Mucosa of rectum (tissue), 2 donors: ENCODE measurements at regions not wholly inside any gene's neighbourhood (a gene's known extent, or its start where the extent isn't known, plus 50 kb on each side); places are given as distances from the start of the nearest gene placed in this dataset.

ENCODE experiments used
- H3K27ac ChIP-seq, 2 donors: one replicate each; pipeline ENCODE4 v1.7.0; 2013; ENCODE audit warnings: inconsistent platforms in 2 of 2, low read depth in 2 of 2, low read length in 2 of 2
- H3K27me3 ChIP-seq, 2 donors: one replicate each; pipeline ENCODE4 v1.7.0; 2013; ENCODE audit warnings: low read length in 2 of 2; ENCODE audit not compliant: control insufficient read depth in 2 of 2, insufficient read depth in 2 of 2
- H3K36me3 ChIP-seq, 2 donors: one replicate each; pipeline ENCODE4 v1.7.0; 2013; ENCODE audit warnings: low read length in 2 of 2; ENCODE audit not compliant: control insufficient read depth in 2 of 2, insufficient read depth in 2 of 2
- H3K4me1 ChIP-seq, 2 donors: one replicate each; pipeline ENCODE4 v1.7.0; 2013; ENCODE audit warnings: low read length in 2 of 2, mild to moderate bottlenecking in 1 of 2; ENCODE audit not compliant: control insufficient read depth in 2 of 2, insufficient read depth in 2 of 2
- H3K4me3 ChIP-seq, 2 donors: one replicate each; pipeline ENCODE4 v1.7.0; 2013; ENCODE audit warnings: low read length in 2 of 2
- H3K9ac ChIP-seq, 2 donors: one replicate each; pipeline ENCODE4 v1.7.0; 2013; ENCODE audit warnings: low read length in 2 of 2, low read depth in 1 of 2, mild to moderate bottlenecking in 1 of 2
- H3K9me3 ChIP-seq, 2 donors: one replicate each; pipeline ENCODE4 v1.7.0; 2013; ENCODE audit warnings: low read length in 2 of 2; ENCODE audit not compliant: control insufficient read depth in 2 of 2
- donor health status: healthy.
- donor health status: Normal muscosa, but diverticular disease.

DNA sequence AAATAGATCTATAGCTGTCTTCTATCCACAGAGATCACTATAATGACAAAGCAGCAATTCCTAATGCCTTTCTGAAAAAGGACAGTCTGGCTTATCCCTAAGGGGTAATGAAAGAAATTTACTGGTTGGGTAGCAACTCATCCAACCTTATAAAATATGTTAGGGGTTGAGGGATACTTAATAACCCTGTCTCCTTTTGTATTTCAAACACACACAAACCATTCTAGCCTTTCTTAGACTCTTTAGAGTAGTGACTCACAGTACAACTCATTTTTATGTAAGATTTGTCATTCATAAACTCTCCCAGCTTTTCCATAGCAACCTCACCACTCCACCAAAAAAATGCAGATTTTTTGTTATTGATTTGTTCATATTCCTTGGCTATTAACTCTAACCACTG is 167.9 kb downstream of the FSCB start:
- no peaks in the 10 kb centered on the region for H3K36me3 ChIP-seq
- no peaks in the 10 kb centered on the region for H3K9me3 ChIP-seq
- H3K4me3 ChIP-seq = no peak overlapping the region
- no peaks in the 10 kb centered on the region for H3K27me3 ChIP-seq
- H3K4me1 ChIP-seq = no peaks in the 10 kb centered on the region
- no peak overlapping the region for H3K27ac ChIP-seq
- no peak overlapping the region for H3K9ac ChIP-seq

DNA sequence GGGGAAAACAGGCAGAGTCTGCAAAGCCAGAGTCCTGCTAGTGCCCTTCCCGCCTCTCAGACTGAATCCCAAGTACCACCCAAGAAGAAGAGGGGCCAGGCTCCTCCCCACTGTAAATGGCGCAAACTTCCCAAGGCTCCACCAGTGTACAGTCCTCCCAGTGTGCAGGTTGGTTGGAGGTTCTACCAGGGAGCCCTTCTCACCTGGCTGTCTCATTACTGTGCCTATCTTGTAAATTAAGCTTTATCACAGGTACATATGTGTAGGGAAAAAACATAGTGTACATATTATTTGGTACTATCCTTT is 189.7 kb downstream of the FSCB start:
- Histone ChIP-seq H3K9me3 (no peaks in the 10 kb centered on the region), H3K9ac (no peak overlapping the region), H3K27ac (no peak overlapping the region), H3K4me1 (peaks cover 0 to 5% of the 10 kb centered on the region in 2 donors), H3K27me3 (no peaks in the 10 kb centered on the region), H3K4me3 (no peak overlapping the region), H3K36me3 (no peaks in the 10 kb centered on the region)

DNA sequence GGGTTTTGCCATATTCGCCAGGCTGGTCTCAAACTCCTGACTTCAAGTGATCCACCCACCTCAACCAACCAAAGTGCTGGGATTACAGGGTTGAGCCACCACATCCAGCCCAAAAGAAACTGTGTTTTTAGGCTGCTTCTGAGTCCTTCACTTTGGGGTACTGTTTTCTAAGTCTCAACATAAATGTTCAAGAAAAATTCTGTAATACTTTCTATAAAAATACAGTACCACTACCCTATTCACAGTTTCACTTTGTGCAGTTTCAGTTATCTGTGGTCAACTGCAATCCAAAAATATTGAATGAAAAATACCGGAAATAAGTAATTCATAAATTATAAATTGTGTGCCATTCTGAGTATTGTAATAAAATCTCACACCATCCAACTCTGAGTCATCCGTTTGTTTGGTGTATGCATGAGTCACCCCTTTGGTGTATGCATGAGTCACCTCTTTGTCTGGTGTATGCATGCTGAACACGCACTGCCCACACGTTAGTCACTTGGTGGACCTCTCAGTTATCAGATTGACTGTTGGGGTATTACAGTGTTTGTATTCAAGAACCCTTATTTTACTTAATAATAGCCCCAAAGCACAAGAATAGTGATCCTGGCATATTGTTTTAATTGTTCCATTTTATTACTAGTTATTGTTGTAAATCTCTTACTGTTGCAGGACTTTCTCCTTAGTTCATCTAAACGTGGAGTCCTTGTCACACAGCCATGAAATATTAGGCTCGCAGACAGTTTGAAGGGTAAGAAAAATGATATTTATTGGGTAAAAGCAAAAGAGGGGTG is 190.2 kb downstream of the FSCB start:
- H3K27ac ChIP-seq = no peak overlapping the region
- H3K9ac ChIP-seq = no peak overlapping the region
- H3K36me3 ChIP-seq = no peaks in the 10 kb centered on the region
- no peaks in the 10 kb centered on the region for H3K27me3 ChIP-seq
- H3K4me1 ChIP-seq = peaks cover 0 to 5% of the 10 kb centered on the region in 2 donors
- H3K4me3 ChIP-seq = no peak overlapping the region
- H3K9me3 ChIP-seq = no peaks in the 10 kb centered on the region

DNA sequence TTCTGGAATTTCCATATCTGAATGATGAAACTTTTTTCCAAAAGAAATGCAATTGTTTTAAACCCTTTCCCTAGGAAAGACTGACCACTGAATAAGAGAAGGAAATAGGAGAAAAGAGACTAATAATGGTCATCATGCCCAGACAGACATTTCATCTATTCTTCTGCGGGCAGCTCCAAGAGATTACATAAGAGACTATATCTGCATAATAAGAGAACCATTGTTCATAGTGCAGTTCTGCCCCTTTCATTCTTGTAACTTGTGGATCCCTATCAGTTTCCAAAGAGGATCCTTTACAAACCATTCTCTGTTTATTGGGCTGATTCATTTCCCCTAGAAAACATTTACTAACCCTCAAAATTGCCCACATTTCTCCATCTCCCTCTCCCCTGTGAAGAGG is 197.8 kb downstream of the FSCB start:
- H3K4me1 ChIP-seq = no peaks in the 10 kb centered on the region
- no peaks in the 10 kb centered on the region for H3K36me3 ChIP-seq
- H3K27ac ChIP-seq = no peak overlapping the region
- H3K27me3 ChIP-seq = no peaks in the 10 kb centered on the region
- H3K9ac ChIP-seq = no peak overlapping the region
- no peaks in the 10 kb centered on the region for H3K9me3 ChIP-seq
- H3K4me3 ChIP-seq = no peak overlapping the region

DNA sequence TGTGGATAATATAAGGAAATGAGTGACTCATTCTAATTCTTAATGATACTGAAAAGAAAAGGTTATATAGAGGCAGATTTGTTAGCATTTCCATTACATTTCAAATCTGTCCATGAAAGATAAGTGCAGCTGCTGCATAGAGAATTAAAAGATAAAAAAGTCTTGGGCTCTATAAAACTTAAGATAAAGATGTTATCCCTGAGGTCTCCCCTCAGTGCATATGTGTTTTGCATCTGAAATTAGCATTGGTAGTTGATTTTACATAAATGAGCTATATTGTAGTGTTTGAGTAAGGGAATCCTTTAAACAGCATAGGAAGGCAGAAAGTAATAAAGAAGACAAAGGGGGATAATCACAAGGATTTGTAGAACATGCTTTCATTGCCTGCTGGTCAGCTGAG is 206.2 kb downstream of the FSCB start:
- no peaks in the 10 kb centered on the region for H3K4me1 ChIP-seq

DNA sequence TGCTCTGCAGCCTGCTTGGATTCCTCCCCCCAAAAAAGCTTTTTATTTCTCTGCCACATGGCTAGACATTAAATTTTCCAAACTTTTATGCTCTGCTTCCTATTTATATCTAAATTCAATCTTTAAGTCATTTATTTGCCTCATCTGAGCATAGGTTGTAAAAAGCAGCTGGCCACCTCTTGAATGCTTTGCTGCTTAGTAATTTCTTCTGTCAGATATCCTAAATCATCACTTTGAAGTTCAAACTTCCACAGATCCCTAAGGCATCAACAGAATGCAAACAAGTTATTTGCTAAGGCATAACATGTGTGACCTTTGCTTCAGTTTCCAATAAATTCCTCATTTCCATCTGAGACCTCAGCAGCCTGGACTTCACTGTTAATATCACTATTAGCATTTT is 209.6 kb downstream of the FSCB start:
- H3K4me1 ChIP-seq = no peaks in the 10 kb centered on the region
- no peak overlapping the region for H3K27ac ChIP-seq
- no peak overlapping the region for H3K9ac ChIP-seq
- H3K9me3 ChIP-seq = no peaks in the 10 kb centered on the region
- H3K27me3 ChIP-seq = no peaks in the 10 kb centered on the region
- no peak overlapping the region for H3K4me3 ChIP-seq
- no peaks in the 10 kb centered on the region for H3K36me3 ChIP-seq

More for the DNA sequence above, 206.2 kb downstream of the FSCB start:
- Histone ChIP-seq H3K4me3 (no peak overlapping the region), H3K9me3 (no peaks in the 10 kb centered on the region), H3K27me3 (no peaks in the 10 kb centered on the region), H3K9ac (no peak overlapping the region), H3K36me3 (no peaks in the 10 kb centered on the region), H3K27ac (no peak overlapping the region)

DNA sequence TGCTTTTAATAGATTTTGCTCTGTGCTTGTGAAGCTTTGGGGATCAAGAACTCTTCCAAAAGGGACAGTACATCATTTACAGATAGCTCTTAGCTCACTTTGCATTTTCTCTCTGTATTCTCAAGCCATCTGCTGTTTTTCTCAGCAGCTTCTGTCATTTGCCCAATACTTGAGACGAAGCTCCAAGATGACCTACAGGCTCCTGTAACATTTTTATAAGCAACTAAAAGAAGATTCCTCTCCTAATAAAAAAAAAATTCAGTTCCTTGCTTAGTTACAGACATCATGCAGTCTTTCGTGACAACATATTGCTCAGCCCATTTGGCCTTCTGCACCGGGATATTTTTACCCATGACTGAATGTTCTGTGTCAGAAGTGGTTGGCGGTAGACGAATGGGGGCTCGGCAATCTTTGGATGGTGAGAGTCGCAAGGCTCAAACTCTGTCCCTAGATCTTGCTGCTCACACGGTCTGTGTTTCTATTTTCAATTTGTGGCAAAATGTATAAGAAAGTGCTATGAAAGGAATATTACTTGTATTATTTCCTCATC is 215.6 kb downstream of the FSCB start:
- H3K9me3 ChIP-seq = no peaks in the 10 kb centered on the region
- H3K9ac ChIP-seq = no peak overlapping the region
- H3K4me3 ChIP-seq = no peak overlapping the region
- H3K4me1 ChIP-seq = no peaks in the 10 kb centered on the region
- no peaks in the 10 kb centered on the region for H3K27me3 ChIP-seq
- H3K36me3 ChIP-seq = no peaks in the 10 kb centered on the region
- H3K27ac ChIP-seq = no peak overlapping the region

DNA sequence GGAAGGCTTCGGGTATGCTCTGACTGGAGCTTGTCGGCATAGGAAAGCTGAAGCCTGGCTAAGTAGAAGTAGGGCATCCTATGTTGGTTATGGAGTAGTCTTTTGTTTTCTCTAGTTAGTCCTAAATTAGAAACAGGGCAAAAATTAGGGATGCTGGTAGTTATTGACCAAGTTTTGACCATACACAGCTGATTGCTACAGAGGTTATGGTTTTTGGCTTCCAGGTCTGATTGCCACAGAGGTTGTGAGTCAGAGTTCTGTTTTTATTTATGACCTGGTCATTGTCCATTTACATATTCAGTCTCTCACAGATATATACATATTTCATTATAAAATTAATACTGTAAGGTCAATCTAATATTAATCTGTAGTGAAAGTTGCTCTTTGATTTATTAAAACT is 219.2 kb downstream of the FSCB start:
- H3K27ac ChIP-seq = no peak overlapping the region
- H3K4me1 ChIP-seq = no peaks in the 10 kb centered on the region
- H3K9me3 ChIP-seq = no peaks in the 10 kb centered on the region
- no peak overlapping the region for H3K9ac ChIP-seq
- no peaks in the 10 kb centered on the region for H3K36me3 ChIP-seq
- no peaks in the 10 kb centered on the region for H3K27me3 ChIP-seq
- no peak overlapping the region for H3K4me3 ChIP-seq

DNA sequence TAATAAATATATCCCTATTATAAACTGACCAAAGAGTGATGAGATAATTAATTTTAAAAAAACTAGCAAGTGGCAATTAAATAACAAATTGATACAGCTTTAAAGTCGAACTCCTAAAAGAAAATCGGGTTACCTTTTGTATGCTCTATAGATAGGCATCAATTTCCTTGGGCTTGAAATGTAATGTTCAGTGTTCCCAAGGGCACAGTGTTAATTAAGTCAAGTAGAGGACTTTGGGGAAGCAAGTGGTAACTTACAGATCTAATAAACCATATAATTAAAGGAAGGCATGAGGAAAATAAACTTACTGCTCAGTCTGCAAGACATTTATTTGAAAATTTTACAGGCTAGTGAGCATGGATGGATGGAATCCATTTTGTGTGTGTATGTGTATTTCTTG is 220.9 kb downstream of the FSCB start:
- no peak overlapping the region for H3K4me3 ChIP-seq
- H3K9ac ChIP-seq = no peak overlapping the region
- H3K27me3 ChIP-seq = no peaks in the 10 kb centered on the region
- H3K4me1 ChIP-seq = no peaks in the 10 kb centered on the region
- H3K9me3 ChIP-seq = no peaks in the 10 kb centered on the region
- H3K27ac ChIP-seq = no peak overlapping the region
- H3K36me3 ChIP-seq = no peaks in the 10 kb centered on the region

DNA sequence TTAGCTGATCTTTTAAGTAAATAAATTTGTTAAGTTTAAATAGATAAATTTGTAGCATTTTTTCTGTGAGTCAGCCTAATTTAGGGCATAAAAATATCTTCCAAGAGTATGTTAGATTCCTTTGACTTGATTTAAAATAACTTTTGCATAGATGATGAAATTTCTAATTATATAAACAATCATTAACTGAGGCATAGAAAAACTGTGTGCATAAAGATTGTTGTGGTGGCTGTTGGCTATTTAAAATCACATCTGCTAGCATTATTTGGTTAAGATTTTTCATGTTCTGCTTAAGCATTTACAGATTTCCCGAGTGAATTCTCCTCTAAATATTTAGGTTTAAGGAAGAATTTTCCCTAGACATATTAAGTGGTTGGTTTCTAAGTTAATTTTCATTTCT is 223.2 kb downstream of the FSCB start:
- H3K4me1 ChIP-seq = no peaks in the 10 kb centered on the region
- no peak overlapping the region for H3K4me3 ChIP-seq
- no peak overlapping the region for H3K9ac ChIP-seq
- no peaks in the 10 kb centered on the region for H3K36me3 ChIP-seq
- H3K27ac ChIP-seq = no peak overlapping the region
- H3K9me3 ChIP-seq = no peaks in the 10 kb centered on the region
- H3K27me3 ChIP-seq = no peaks in the 10 kb centered on the region
